ENCODE measurements at regions not wholly inside any gene's neighbourhood (a gene's known extent, or its start where the extent isn't known, plus 50 kb on each side); places are given as distances from the start of the nearest gene placed in this dataset.

DNA sequence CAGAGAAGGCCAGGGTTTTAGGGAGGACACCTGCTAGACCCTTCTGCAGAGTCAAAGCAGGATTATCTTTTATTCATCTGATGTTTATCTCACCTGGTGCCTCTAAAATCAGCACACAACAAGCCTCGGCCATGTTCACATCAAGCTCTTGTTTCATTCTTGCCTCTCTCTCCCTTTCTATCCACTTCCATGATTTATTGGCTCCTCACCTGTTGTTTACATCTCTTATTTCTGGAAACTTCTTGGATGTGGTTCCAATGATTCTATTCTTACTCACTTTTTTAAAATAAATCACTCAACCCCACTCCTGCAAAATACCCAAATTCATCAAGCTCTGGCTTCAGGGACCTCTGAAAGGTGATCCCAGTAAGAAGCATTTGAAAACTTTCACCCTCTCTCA, 407.0 kb upstream of the KLF4 start:
- Histone ChIP-seq H3K4me3 (no peak overlapping the region), H3K36me3 (no peaks in the 10 kb centered on the region), H3K27ac (no peak overlapping the region), H3K27me3 (no peaks in the 10 kb centered on the region), H3K9me3 (no peaks in the 10 kb centered on the region), H3K4me1 (peaks cover 0 to 20% (median 3%) of the 10 kb centered on the region in 3 donors)
- intact Hi-C loops (cut with DNase I): no loop called here
- WGBS, 2 donors: 89 to 94% methylated on average over 1 of the region's 1 CpG
- no peak for TF ChIP-seq POLR2A (IDR thresholded peaks at IDR 0.05)
- no peak for TF ChIP-seq CTCF (IDR thresholded peaks at IDR 0.05)
- DNase-seq: no peak

DNA sequence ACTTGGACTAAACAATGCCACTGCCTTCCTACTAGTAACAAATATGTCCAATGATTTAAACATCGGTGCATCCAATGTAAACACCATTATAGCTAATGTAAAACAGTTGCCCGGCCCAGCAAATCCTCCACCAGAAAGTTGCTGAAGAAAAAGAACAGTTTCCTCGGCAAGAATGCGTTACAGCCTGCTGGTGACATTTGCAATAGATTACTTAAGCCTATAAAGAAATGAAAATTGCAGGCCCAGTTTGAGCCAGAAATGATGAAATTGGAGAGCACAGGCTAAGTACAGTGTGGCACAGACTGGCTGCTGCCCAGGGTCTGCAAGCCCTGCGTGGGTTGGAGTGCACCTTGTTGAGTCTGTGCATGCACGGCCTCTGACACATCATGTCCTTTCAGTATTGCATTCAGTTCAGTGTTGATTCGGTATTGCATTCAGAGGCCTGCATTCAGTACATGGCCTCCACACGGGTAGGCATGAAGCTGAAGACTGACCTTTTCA, 406.0 kb upstream of the KLF4 start:
- H3K27me3 ChIP-seq: no peaks in the 10 kb centered on the region
- TF ChIP-seq POLR2A (IDR thresholded peaks at IDR 0.05) (no peak), CTCF (IDR thresholded peaks at IDR 0.05) (no peak)
- H3K4me1 ChIP-seq: peaks cover 0 to 20% (median 3%) of the 10 kb centered on the region in 3 donors
- H3K36me3 ChIP-seq: no peaks in the 10 kb centered on the region
- H3K4me3 ChIP-seq: no peak overlapping the region
- WGBS, 2 donors: 38 to 43% methylated on average over 6 to 8 of the region's 8 CpGs
- H3K9me3 ChIP-seq: no peaks in the 10 kb centered on the region
- intact Hi-C loops (cut with DNase I): no loop called here
- peak overlapping the region in 2 of 4 donors; percentile 60 to 65 for H3K27ac ChIP-seq
- no peak for DNase-seq

- H3K4me3 ChIP-seq: no peak overlapping the region
- H3K36me3 ChIP-seq: no peaks in the 10 kb centered on the region
- H3K27ac ChIP-seq: peak overlapping the region in 3 of 4 donors; percentile 22 to 65 (median 60)
- H3K27me3 ChIP-seq: no peaks in the 10 kb centered on the region
- intact Hi-C loops (cut with DNase I): no loop called here
- TF ChIP-seq CTCF (IDR thresholded peaks at IDR 0.05) (no peak), POLR2A (IDR thresholded peaks at IDR 0.05) (no peak)
- H3K9me3 ChIP-seq: no peaks in the 10 kb centered on the region
- H3K4me1 ChIP-seq: peaks cover 0 to 20% (median 3%) of the 10 kb centered on the region in 3 donors
- no peak for DNase-seq
- WGBS, 2 donors: 65 to 79% methylated on average over 11 of the region's 11 CpGs
Observed at GRCh38 chr9:107894572-107895261, 405.1 kb upstream of the KLF4 start.

- no peak overlapping the region for H3K4me3 ChIP-seq
- WGBS, 2 donors: 91 to 94% methylated on average over 3 of the region's 3 CpGs
- no peaks in the 10 kb centered on the region for H3K36me3 ChIP-seq
- DNase-seq: no peak
- intact Hi-C loops (cut with DNase I): no loop called here
- no peak overlapping the region for H3K27ac ChIP-seq
- TF ChIP-seq CTCF (IDR thresholded peaks at IDR 0.05): no peak
- TF ChIP-seq POLR2A (IDR thresholded peaks at IDR 0.05): no peak
- H3K9me3 ChIP-seq: no peaks in the 10 kb centered on the region
- no peaks in the 10 kb centered on the region for H3K27me3 ChIP-seq
- peaks cover 0 to 31% (median 3%) of the 10 kb centered on the region in 3 donors for H3K4me1 ChIP-seq
Observed at GRCh38 chr9:107890921-107891465, 401.4 kb upstream of the KLF4 start.

DNA sequence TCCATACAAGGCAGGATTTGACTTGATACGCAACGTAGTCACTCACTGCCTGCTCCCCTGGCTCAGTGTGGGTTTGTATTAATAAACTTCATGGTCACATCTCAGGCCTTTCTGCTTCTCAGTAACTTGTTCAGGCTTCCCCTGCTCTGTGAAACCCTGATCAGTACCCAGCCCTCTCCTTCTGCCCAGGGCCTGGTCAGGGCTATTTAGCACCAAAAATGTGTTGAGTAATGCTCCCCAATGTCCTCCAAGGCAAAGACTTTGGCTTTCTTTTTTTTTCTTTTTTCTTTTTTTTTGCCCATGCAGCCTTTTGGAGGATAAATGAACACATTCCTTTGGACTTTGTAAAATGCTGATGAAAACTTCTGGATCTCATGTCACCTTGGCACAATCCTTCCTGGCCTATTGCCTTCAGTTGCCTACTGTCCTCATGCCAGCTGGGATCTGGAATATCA, 399.2 kb upstream of the KLF4 start:
- intact Hi-C loops (cut with DNase I): no loop called here
- H3K27me3 ChIP-seq: no peaks in the 10 kb centered on the region
- 55 to 80% methylated on average over 2 of the region's 2 CpGs for WGBS, 2 donors

More for the DNA sequence above, 399.2 kb upstream of the KLF4 start:
- Histone ChIP-seq H3K27ac (peak overlapping the region in 3 of 4 donors; percentile 27 to 40 (median 36)), H3K36me3 (no peaks in the 10 kb centered on the region), H3K9me3 (no peaks in the 10 kb centered on the region), H3K4me3 (no peak overlapping the region), H3K4me1 (peaks cover 0 to 11% (median 0%) of the 10 kb centered on the region in 3 donors)
- DNase-seq: no peak
- no peak for TF ChIP-seq POLR2A (IDR thresholded peaks at IDR 0.05)
- TF ChIP-seq CTCF (IDR thresholded peaks at IDR 0.05): no peak
